AG09309 (cell line): ENCODE measurements at regions not wholly inside any gene's neighbourhood (a gene's known extent, or its start where the extent isn't known, plus 50 kb on each side); places are given as distances from the start of the nearest gene placed in this dataset.
A peak's percentile ranks its signal among the peaks of the same experiment; 100 is the strongest.

Experiments used
- DNase-seq: peaks from one replicate; pipeline ENCODE4 v3.0.0-alpha.2; 2010; ENCODE audit warnings: low read depth
- H3K4me3 ChIP-seq: 2 replicates; pipeline ENCODE4 v1.5.1; 2011; ENCODE audit warnings: mild to moderate bottlenecking, low read depth, low read length, moderate library complexity; ENCODE audit not compliant: control insufficient read depth
- TF ChIP-seq, protein P1 (sequence below): IDR thresholded peaks from 2 replicates; pipeline ENCODE4 v1.5.1; 2011; ENCODE audit warnings: mild to moderate bottlenecking, low read depth, low read length, inconsistent platforms; ENCODE audit not compliant: insufficient read depth, control insufficient read depth; ENCODE audit errors: missing control alignments

DNA sequence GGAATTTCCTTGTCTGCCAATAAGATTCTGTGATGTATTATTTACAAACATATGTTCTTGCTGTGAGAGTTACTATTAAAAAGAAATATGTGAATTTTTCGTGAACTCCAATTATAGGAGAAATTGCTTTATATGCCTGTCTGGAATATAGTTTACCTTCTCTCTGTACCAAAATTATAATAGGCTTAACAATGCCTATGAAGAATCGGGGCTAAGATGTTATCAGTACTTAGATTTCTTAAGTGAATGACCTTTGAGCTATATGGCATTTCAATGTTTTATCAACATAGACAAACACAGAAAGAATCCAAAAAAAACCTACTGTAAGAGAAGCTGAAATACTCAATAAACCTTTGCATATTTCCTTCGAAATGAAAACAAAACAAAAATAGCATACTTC lies 323.1 kb upstream of the ADAMTS5 start:
- H3K4me3 ChIP-seq = no peak overlapping the region
- no peak for DNase-seq
- TF ChIP-seq, protein P1, sequence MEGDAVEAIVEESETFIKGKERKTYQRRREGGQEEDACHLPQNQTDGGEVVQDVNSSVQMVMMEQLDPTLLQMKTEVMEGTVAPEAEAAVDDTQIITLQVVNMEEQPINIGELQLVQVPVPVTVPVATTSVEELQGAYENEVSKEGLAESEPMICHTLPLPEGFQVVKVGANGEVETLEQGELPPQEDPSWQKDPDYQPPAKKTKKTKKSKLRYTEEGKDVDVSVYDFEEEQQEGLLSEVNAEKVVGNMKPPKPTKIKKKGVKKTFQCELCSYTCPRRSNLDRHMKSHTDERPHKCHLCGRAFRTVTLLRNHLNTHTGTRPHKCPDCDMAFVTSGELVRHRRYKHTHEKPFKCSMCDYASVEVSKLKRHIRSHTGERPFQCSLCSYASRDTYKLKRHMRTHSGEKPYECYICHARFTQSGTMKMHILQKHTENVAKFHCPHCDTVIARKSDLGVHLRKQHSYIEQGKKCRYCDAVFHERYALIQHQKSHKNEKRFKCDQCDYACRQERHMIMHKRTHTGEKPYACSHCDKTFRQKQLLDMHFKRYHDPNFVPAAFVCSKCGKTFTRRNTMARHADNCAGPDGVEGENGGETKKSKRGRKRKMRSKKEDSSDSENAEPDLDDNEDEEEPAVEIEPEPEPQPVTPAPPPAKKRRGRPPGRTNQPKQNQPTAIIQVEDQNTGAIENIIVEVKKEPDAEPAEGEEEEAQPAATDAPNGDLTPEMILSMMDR = no peak

DNA sequence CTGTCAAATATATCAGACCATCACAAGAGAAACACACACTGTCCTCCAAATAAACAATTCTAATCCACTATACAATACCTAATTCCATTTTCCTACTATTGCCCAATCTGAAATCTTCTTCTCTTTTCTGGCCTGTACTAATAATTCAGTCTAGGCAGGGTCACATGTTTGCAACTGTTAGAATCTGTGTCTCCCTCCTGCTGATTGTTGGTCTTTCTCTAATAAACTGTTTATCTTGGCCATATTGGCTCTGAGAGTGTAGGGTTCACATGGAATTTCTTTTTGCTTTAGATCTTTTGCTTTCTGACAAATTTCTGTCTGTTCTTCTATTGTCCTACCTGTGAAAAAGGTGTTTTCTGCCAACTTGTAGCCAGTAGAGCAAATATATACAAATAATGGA lies 319.9 kb upstream of the ADAMTS5 start:
- no peak overlapping the region for H3K4me3 ChIP-seq
- TF ChIP-seq, protein P1 = no peak
- DNase-seq = no peak

DNA sequence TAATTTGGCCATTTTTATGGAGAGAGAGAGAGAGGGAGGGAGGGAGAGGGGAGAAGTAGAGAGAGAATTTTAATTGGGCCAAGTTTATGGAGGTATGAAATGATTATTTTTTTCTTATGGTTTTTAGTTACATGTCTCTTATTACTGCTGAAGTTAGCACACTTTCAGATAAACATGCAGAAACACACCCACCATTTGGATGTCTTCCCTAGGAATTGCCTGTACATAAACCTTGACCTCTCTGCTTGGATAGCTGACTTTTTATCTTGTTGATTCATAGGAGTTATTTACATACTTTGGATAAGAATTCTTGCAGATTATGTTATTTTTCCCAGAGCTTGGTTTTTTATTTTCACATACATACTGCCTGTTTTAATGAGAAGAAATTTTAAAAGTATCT lies 310.2 kb upstream of the ADAMTS5 start:
- DNase-seq = no peak
- H3K4me3 ChIP-seq = no peak overlapping the region
- TF ChIP-seq, protein P1 = no peak

DNA sequence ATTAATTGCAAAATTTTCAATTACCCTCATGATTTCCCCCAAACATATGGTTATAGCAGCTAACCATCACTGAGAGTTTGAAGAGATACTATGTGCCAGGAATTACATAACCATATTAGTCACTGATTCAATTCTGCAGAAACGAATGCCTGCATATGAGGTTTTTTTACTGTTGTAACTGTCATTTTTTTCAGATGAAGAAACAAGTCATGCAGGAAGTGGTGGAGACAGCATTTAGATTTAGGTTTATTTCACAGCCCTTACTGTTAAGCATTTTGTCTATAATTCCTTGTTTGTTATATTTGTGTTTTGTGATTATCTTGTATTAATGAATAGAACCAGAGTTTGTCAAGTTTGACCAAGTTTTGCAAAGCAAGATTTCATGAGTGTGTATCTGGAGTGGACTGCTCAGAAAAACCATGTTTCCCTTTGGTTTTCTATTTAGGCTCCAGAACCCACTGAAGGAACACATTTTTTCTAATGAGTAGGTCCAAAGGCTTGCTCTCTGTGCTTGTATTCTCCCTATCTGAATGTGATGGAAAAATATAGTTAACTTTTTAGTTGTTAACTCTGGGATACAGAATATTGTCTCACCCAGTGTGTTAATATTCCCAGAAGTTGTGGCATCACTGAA lies 308.5 kb upstream of the ADAMTS5 start:
- no peak overlapping the region for H3K4me3 ChIP-seq
- TF ChIP-seq, protein P1 = no peak
- DNase-seq = peak; percentile 73

DNA sequence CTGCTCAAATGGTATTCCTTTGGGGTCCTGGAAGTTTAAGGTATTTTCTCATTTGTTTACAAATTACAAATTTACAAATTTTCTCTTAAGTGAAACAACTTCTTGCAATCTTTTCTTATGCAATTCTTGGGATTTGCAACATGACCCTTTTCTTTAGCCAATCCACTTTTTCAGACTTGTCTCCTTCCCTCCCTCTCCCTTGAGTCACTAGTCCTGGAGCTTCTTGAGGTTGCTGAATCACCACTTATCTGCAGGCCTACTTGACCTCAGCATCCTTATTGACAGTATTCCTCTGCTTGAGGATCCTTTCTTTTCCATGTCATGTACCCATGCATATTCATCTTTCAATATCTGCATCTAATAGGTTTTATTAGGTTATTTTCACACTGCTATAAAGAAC lies 302.8 kb upstream of the ADAMTS5 start:
- TF ChIP-seq, protein P1 = no peak
- DNase-seq = peak; percentile 78
- H3K4me3 ChIP-seq = no peak overlapping the region

DNA sequence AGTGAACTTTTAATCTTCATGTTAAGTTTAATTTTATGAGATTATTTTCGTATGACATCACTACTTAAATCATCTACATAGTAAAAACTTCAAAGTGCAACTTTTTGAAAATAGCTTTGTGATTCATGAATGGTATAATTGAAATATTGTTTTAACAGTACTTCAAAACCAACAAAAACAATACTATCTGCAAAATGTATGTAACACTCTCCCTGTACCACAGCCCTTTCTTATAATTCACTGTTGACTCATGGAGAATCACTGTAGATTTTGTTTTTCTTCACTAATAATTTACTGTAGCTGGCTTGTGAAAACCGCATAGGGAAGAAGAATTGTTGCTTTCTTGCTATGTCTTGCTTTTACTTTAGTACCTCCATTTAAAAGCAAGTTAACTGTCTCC lies 301.4 kb upstream of the ADAMTS5 start:
- TF ChIP-seq, protein P1 = no peak
- peak; percentile 49 for DNase-seq
- H3K4me3 ChIP-seq = no peak overlapping the region
